Peyer's patch (tissue), 4 donors: ENCODE measurements at regions not wholly inside any gene's neighbourhood (a gene's known extent, or its start where the extent isn't known, plus 50 kb on each side); places are given as distances from the start of the nearest gene placed in this dataset.

Experiments used
- DNase-seq, 3 donors: peaks; one replicate each; pipeline ENCODE4 v3.0.0-alpha.2; 2017 to 2019
- H3K27ac ChIP-seq, 4 donors: fragments of 200-600 bp; sonication (generic); one replicate each; pipeline ENCODE4 v1.5.1; 2016 to 2019
- H3K27me3 ChIP-seq, 2 donors: fragments of 200-600 bp; sonication (generic); one replicate each; pipeline ENCODE4 v1.5.1; 2019
- H3K36me3 ChIP-seq, 3 donors: fragments of 200-600 bp; sonication (generic); one replicate each; pipeline ENCODE4 v1.5.1; 2016 to 2019
- H3K4me1 ChIP-seq, 4 donors: fragments of 200-600 bp; sonication (generic); one replicate each; pipeline ENCODE4 v1.5.1; 2016 to 2019
- H3K4me3 ChIP-seq, 4 donors: fragments of 200-600 bp; sonication (generic); 1 replicate in 3 of 4; 2 replicates in 1 of 4; pipeline ENCODE4 v1.5.1; 2016 to 2019; ENCODE audit warnings: mild to moderate bottlenecking in 1 of 4
- H3K9me3 ChIP-seq, 4 donors: fragments of 200-600 bp; sonication (generic); one replicate each; pipeline ENCODE4 v1.5.1; 2016 to 2019; ENCODE audit warnings: mild to moderate bottlenecking in 1 of 4
- POLR2A ChIP-seq, 2 donors: fragments of 450-650 bp; IDR thresholded peaks; one replicate each; pipeline ENCODE4 v1.5.1; 2017; ENCODE audit warnings: antibody characterized with exemption in 2 of 2, mild to moderate bottlenecking in 2 of 2, moderate library complexity in 2 of 2
- TF ChIP-seq, protein P1 (sequence below), 6 experiments: fragments of 450-650 bp in 4 of 6; fragments of 200-600 bp in 2 of 6; sonication (generic) in 1 of 6; IDR thresholded peaks; one replicate each; pipeline ENCODE4 v1.5.1; 2017 to 2019; ENCODE audit warnings: antibody characterized with exemption in 6 of 6, mild to moderate bottlenecking in 3 of 6, moderate library complexity in 1 of 6

DNA sequence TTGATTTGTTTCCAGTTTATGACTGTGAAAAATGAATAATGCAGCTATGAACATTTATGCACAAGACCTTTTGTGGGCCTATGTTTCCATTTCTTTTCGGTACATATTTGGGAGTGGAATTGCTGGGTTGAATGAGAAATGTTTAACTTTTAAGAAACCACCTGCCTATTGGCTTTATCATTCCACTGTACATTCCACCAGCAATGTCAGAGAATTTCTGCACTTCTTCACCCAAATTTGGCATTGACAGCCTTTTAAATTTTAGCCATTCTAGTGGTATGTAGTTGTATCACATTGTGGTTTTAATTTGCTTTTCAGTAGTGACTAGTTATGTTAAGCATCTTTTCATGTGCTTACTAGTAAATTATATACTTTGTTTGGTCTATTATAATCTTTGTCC is 317.0 kb upstream of the TMTC1 start:
- H3K36me3 ChIP-seq: no peaks in the 10 kb centered on the region
- no peak for DNase-seq
- H3K27ac ChIP-seq: no peak overlapping the region
- H3K9me3 ChIP-seq: no peaks in the 10 kb centered on the region
- no peaks in the 10 kb centered on the region for H3K27me3 ChIP-seq
- no peak overlapping the region for H3K4me3 ChIP-seq
- TF ChIP-seq POLR2A (IDR thresholded peaks at IDR 0.05): no peak
- TF ChIP-seq, protein P1, sequence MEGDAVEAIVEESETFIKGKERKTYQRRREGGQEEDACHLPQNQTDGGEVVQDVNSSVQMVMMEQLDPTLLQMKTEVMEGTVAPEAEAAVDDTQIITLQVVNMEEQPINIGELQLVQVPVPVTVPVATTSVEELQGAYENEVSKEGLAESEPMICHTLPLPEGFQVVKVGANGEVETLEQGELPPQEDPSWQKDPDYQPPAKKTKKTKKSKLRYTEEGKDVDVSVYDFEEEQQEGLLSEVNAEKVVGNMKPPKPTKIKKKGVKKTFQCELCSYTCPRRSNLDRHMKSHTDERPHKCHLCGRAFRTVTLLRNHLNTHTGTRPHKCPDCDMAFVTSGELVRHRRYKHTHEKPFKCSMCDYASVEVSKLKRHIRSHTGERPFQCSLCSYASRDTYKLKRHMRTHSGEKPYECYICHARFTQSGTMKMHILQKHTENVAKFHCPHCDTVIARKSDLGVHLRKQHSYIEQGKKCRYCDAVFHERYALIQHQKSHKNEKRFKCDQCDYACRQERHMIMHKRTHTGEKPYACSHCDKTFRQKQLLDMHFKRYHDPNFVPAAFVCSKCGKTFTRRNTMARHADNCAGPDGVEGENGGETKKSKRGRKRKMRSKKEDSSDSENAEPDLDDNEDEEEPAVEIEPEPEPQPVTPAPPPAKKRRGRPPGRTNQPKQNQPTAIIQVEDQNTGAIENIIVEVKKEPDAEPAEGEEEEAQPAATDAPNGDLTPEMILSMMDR (IDR thresholded peaks at IDR 0.05): no peak
- H3K4me1 ChIP-seq: no peaks in the 10 kb centered on the region

DNA sequence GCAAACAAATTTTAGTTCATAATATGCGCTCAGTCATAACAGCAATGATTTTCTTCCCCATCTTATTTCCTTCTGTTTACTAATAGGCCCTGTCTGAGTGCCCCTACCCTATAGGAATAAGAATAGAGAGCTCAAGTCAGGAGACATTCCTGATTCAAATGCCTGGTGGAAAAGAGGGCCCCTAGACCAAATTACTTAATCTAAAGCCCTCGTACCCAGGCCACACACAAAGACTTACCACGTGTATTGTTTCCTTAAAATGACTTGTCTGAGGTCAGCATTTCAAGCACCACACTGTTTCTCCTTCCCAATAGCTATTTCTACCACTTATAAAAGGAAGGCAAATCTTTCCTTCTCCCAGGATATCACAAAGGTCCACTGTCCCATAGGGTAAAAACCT is 314.9 kb upstream of the TMTC1 start:
- H3K9me3 ChIP-seq: no peaks in the 10 kb centered on the region
- no peak overlapping the region for H3K27ac ChIP-seq
- no peaks in the 10 kb centered on the region for H3K27me3 ChIP-seq
- H3K4me1 ChIP-seq: no peaks in the 10 kb centered on the region
- no peak overlapping the region for H3K4me3 ChIP-seq
- no peak for DNase-seq
- H3K36me3 ChIP-seq: no peaks in the 10 kb centered on the region
- TF ChIP-seq, protein P1 (IDR thresholded peaks at IDR 0.05): no peak
- TF ChIP-seq POLR2A (IDR thresholded peaks at IDR 0.05): no peak

DNA sequence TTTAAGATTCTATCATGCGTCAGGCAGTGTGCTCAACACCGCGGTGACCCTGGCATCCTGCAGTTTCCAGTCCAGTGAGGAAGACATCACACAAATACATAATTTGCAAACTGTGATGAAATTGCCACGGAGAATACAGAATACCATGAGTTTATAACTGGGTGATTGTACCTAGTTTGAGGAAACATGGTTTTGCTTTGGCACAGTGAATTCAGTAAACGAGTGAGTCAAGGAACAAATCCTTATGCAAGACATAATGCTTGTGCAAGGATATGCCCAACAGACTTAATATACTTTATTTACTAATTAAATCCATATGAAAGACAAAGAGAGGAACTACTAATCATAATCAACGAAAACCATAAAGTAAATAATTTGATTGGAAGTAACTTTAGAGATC is 311.8 kb upstream of the TMTC1 start:
- H3K36me3 ChIP-seq: no peaks in the 10 kb centered on the region
- no peaks in the 10 kb centered on the region for H3K27me3 ChIP-seq
- no peak for DNase-seq

DNA sequence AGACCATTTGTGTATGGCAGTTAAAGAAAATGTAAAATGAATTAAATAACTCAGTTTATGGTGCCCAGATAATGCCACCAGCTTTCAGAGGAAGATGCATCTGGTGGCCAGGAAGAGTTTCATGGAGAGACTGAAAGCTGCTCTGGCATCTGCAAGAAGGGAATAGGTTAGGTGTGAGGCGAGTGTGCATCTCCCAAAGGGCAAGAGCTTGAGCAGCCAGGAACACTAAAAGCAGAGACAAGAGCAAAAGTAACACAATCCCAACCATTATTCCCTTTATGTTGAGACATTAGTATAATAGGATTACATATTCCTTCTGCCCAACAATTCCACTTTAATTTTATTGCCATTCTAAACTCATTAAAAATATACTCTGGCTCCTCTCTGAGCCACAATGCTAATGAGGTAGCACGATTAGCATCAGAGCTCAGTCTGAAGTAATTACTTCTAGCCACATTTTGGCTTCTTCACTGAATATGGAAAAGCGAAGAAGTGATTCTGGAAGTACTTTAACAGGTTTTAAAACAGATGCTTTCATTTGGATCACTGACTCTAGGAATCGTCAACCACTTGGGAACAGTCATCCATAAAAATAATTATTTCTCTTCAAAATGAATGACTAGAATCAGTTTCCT is 309.4 kb upstream of the TMTC1 start:
- Histone ChIP-seq H3K4me1 (no peaks in the 10 kb centered on the region), H3K4me3 (no peak overlapping the region), H3K9me3 (no peaks in the 10 kb centered on the region), H3K27me3 (no peaks in the 10 kb centered on the region), H3K36me3 (no peaks in the 10 kb centered on the region), H3K27ac (no peak overlapping the region)
- TF ChIP-seq POLR2A (IDR thresholded peaks at IDR 0.05): no peak
- TF ChIP-seq, protein P1 (IDR thresholded peaks at IDR 0.05): no peak
- DNase-seq: no peak

More for the DNA sequence above, 311.8 kb upstream of the TMTC1 start:
- no peaks in the 10 kb centered on the region for H3K4me1 ChIP-seq
- no peak overlapping the region for H3K27ac ChIP-seq
- no peak overlapping the region for H3K4me3 ChIP-seq
- TF ChIP-seq, protein P1 (IDR thresholded peaks at IDR 0.05): no peak
- TF ChIP-seq POLR2A (IDR thresholded peaks at IDR 0.05): no peak
- no peaks in the 10 kb centered on the region for H3K9me3 ChIP-seq

DNA sequence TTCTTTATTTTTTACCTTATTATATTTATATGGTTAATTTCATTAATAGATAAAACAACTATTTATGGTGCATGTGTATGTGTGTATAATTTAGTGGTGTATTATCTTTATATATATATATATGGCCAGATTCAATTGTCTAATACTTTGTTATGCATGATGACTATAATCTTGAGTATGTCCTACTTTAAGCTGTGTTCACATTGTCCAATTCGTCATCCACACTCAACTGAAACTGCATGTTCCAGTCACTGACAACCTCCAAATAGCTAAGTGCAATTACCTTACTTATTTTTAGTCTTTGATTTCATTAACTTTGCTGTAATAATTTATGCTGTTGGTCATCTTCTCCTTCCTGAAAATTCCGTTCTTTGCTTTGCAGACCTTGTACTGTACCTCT is 306.5 kb upstream of the TMTC1 start:
- Histone ChIP-seq H3K9me3 (no peaks in the 10 kb centered on the region), H3K36me3 (no peaks in the 10 kb centered on the region), H3K27ac (no peak overlapping the region), H3K4me3 (no peak overlapping the region), H3K4me1 (no peaks in the 10 kb centered on the region), H3K27me3 (no peaks in the 10 kb centered on the region)
- DNase-seq: no peak
- TF ChIP-seq, protein P1 (IDR thresholded peaks at IDR 0.05): no peak
- no peak for TF ChIP-seq POLR2A (IDR thresholded peaks at IDR 0.05)
